H1 (cell line): ENCODE measurements at regions not wholly inside any gene's neighbourhood (a gene's known extent, or its start where the extent isn't known, plus 50 kb on each side); places are given as distances from the start of the nearest gene placed in this dataset.

Experiments used
- CREB1 ChIP-seq: IDR thresholded peaks from 2 replicates; pipeline ENCODE4 v1.6.1; 2012; ENCODE audit warnings: inconsistent platforms
- TF ChIP-seq, protein P1 (sequence below), 3 experiments: IDR thresholded peaks; 1 replicate in 2 of 3; 2 replicates in 1 of 3; pipeline versions ENCODE4 v1.5.1 to v1.6.1; 2011; ENCODE audit warnings: low read length in 3 of 3, mild to moderate bottlenecking in 3 of 3, inconsistent platforms in 2 of 3, low read depth in 1 of 3, moderate library complexity in 1 of 3; ENCODE audit not compliant: insufficient read depth in 1 of 3; ENCODE audit errors: control extremely low read depth in 1 of 3

DNA sequence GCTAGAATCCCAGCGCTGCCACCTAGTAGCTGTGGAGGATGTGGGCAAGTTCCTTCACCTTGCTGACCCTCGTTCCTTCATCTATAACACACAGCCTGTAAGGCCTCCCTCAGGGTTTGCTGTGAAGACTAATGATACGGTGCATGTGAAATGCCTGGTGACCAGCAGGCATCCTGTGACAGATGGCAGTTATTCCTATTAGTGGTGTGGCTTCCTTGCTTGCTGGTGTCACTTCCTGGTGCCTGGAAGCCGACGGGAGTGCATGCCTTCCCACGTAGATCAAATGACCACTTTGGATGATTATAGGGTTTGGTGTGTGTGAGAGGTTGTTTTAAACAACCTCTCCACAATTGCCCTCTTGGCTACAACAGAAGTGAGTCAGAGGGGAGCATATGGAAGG is 894.9 kb downstream of the VRK1 start:
- TF ChIP-seq CREB1, result no peak
- TF ChIP-seq, protein P1, sequence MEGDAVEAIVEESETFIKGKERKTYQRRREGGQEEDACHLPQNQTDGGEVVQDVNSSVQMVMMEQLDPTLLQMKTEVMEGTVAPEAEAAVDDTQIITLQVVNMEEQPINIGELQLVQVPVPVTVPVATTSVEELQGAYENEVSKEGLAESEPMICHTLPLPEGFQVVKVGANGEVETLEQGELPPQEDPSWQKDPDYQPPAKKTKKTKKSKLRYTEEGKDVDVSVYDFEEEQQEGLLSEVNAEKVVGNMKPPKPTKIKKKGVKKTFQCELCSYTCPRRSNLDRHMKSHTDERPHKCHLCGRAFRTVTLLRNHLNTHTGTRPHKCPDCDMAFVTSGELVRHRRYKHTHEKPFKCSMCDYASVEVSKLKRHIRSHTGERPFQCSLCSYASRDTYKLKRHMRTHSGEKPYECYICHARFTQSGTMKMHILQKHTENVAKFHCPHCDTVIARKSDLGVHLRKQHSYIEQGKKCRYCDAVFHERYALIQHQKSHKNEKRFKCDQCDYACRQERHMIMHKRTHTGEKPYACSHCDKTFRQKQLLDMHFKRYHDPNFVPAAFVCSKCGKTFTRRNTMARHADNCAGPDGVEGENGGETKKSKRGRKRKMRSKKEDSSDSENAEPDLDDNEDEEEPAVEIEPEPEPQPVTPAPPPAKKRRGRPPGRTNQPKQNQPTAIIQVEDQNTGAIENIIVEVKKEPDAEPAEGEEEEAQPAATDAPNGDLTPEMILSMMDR (IDR thresholded peaks at IDR 0.05; ENCODE audit: control extremely low read depth in 1 of 3, insufficient read depth in 1 of 3, low read depth in 1 of 3, low read length in 3 of 3), result no peak
